Adrenal gland (tissue), 5 donors: ENCODE measurements at regions not wholly inside any gene's neighbourhood (a gene's known extent, or its start where the extent isn't known, plus 50 kb on each side); places are given as distances from the start of the nearest gene placed in this dataset.

Experiments used
- POLR2A ChIP-seq, 2 donors: fragments of 450-650 bp; IDR thresholded peaks; one replicate each; pipeline ENCODE4 v1.6.1; 2017; ENCODE audit warnings: antibody characterized with exemption in 2 of 2, mild to moderate bottlenecking in 2 of 2, moderate library complexity in 1 of 2
- TF ChIP-seq, protein P1 (sequence below), 6 experiments: fragments of 450-650 bp in 4 of 6; fragments of 200-600 bp in 2 of 6; sonication (generic) in 1 of 6; IDR thresholded peaks; 1 replicate in 5 of 6; 2 replicates in 1 of 6; pipeline versions ENCODE4 v1.5.1 to v1.8.0; 2016 to 2021; ENCODE audit warnings: antibody characterized with exemption in 6 of 6, mild to moderate bottlenecking in 2 of 6, moderate library complexity in 1 of 6
- donor health status: DM: no; HTN: no; CAD: no.

DNA sequence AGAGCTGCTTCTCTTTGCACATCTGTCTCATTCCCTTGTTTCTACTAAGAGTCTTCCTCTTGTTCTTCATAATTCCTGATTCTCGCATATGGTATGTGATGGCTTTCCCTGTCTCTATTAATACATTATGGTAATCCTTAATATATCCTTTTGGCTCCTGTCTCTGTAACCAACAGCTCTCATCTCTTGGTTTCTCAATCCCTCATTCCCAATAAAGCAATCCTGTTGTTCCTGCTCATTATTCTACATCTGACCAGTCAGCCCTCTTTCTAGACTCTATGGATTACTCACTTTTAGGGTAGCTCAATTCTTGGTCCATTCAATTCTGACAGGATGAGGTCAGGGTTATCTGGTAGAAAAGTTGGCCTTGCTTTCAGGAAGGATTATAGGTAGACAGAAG is 349.9 kb downstream of the LRIG3 start:
- TF ChIP-seq, protein P1, sequence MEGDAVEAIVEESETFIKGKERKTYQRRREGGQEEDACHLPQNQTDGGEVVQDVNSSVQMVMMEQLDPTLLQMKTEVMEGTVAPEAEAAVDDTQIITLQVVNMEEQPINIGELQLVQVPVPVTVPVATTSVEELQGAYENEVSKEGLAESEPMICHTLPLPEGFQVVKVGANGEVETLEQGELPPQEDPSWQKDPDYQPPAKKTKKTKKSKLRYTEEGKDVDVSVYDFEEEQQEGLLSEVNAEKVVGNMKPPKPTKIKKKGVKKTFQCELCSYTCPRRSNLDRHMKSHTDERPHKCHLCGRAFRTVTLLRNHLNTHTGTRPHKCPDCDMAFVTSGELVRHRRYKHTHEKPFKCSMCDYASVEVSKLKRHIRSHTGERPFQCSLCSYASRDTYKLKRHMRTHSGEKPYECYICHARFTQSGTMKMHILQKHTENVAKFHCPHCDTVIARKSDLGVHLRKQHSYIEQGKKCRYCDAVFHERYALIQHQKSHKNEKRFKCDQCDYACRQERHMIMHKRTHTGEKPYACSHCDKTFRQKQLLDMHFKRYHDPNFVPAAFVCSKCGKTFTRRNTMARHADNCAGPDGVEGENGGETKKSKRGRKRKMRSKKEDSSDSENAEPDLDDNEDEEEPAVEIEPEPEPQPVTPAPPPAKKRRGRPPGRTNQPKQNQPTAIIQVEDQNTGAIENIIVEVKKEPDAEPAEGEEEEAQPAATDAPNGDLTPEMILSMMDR (IDR thresholded peaks at IDR 0.05): no peak
- TF ChIP-seq POLR2A (IDR thresholded peaks at IDR 0.05): no peak
